Endothelial cell of hepatic sinusoid (primary cell): ENCODE measurements at regions not wholly inside any gene's neighbourhood (a gene's known extent, or its start where the extent isn't known, plus 50 kb on each side); places are given as distances from the start of the nearest gene placed in this dataset.

Experiments used
- in situ Hi-C: cut with HindIII; loops from 2 replicates; pipeline ENCODE4 v1.10.0; 2017; ENCODE audit warnings: low sequenced_read_pairs

DNA sequence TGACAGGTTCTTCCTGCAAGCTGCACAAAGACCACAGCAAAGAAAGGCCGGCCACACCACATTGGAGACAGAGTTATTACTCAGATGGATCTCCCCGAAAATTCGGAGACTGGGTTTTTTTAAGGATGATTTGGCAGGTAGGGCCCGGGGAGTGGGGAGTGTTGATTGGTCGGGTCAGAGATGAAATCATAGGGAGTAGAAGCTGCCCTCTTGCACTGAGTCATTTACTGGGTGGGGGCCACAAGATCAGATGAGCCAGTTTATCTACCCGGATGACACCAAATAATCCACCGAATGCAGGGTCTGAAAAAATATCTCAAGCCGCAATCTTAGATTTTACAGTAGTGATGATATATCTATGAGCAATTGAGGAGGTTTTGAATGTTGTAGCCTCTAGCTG, 401.8 kb upstream of the FAT3 start:
- in situ Hi-C loops: no loop called here

DNA sequence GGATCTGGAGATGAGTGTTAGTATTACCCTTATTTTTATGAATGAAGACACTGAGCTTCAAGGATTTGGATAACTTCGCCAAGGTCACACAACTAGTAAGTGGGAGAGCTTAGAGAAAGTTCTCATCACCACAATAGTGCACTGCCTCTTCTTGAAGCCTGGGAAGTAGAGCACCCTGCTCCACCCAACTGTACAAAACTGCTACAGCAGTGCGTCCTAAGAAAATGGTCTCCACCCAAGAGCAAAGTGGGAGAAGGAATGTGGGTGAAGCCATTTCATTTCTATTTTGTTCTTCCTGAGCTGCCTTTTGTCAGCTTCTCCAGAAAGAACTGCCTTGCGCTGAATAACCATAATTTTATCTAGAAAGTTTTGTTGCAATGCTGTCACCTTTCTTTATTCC, 403.9 kb upstream of the FAT3 start:
- in situ Hi-C loops: no loop called here

DNA sequence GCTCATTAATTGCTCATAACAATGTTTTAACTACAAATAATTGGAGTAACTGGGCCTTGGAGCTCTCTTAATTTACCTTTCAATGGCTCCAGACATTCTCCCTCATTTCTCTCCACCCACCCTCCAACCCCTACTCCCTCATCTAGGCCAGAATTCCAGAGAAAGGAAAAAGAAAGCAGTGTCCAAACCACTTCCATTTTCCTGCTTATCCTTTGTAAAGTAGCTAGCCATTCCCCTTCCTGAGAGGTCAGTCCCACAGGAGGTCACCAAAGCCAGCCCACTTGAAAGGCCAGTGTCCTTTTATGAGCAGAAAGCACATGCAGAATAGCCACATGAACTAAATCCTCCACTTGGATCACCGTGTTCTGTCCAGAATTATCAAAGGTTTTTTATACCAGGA, 404.8 kb upstream of the FAT3 start:
- in situ Hi-C loops: no loop called here

DNA sequence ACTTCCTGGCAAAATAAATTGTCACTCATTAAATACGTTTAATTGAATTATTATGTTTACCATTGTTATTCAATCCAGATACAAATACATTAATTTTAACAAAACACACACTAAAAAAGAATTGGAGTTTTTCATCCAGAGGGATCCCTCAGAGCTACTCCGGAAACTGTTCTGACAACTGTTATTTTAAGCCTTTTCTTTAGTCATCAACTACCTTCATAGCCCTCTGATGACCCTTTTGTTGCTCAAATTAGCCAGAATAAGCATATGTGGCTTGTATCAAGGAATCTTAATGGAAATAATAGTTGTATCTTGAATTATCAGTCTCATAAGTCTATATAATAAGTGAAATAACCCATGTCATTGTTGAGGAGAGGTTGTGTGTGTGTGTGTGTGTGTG, 405.4 kb upstream of the FAT3 start:
- in situ Hi-C loops: no loop called here

DNA sequence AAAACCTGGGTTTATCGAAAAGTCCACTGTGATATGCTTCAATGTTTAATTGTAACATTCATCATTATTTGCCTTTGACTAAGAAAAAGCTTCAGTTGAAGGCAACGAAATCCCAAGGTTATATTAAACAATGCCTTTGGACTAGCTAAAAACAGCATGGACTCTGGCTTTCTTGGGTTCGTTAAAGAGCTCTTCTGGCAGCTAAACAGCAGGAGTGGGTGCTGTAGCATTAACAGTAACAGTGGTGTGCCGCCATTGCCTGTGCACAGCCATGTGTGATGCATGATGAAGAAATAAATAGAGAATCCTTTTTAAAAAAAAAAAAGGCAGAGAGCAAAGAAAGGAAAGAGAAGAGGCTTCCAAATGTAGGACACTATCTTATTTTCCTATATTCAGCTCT, 406.6 kb upstream of the FAT3 start:
- in situ Hi-C loops: no loop called here

DNA sequence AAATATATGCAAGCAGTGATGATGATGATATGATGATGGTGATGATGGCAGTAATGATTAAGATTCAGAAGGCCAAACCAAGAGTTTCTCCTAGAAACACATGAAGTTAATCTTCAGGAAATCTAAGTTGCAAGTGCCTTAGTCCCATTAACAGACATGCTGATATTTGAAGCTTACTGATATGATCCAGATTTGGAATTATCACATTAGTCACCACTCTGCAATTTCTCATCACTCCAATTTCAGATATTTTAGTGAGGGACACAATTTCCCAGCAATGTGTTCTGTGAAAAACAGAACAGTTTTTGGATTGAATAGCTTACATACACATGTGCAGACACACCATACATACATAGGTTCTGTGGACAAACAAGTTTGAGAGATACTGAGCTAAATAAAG, 411.4 kb upstream of the FAT3 start:
- in situ Hi-C loops: no loop called here

DNA sequence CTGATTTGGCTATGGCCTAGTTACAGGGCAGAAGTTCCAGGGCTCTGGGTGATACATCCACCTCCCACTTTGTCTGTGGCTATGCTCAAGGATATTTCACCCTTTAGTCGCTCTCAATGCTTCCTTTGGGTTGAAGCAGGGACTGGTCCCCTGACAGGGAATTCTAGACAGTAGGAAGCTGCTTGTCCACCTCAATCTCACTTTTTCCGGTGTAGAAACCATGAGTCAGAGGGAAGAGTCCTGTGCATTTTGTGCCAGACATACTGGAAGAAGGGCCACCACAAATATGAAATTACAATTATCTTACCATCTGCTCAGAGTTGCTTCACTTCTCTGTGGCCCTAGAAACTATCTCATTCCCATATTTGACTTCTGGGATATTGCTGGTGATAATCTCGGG, 413.7 kb upstream of the FAT3 start:
- in situ Hi-C loops: no loop called here

DNA sequence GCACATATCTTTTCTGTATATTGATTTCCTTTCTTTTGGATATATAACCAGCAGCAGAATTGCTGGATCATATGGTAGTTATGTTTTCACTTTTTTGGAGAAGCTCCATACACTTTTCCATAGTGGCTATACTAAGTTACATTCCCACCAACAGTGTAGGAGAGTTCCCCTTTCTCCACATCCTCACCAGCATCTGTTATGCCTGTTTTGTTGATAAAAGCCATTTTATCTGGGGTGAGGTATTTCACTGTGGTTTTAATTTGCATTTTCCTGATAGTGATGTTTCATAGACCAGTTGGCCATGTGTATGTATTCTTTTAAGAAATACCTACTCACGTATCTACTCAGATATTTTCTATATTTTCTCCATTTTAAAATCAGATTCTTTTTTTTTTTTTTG, 419.3 kb upstream of the FAT3 start:
- in situ Hi-C loops: no loop called here

DNA sequence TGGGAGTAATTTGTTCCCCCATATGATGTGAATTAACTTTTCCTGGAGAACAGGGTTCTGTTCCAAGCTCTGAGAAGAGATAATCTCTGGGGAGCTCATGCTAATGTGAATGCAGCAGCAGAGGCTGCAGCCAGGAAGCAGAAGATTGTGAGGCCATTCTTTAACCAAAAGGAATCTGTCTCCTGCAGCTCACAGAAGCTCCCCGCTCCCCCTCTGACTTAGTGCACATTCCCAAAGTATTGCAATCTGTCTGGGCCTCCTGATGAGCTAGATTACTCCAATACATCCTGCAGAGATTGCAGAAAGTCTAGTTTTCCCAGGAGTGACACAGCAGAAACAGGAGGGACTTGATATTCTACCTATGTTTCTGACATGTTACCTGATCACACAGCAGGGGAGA, 420.6 kb upstream of the FAT3 start:
- in situ Hi-C loops: no loop called here

DNA sequence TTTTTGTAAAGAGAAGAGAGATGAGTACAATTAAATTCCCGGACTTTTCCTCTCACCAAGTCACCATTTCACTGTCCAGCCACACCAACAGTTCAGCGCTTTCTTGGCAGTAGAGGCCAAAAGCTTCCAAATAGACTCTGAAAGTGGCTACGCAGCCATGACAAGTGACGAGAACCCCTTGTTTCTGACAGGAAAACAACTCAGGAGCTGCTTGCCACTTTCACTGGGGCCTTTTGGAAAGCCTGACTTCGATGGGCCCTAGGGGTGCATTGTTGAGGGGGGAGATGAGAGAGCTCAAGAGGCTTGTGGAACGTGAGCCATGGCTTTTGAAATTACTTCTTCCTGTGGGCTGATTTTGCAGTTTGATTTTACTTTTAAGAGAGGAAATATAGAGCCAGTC, 422.1 kb upstream of the FAT3 start:
- in situ Hi-C loops: no loop called here

DNA sequence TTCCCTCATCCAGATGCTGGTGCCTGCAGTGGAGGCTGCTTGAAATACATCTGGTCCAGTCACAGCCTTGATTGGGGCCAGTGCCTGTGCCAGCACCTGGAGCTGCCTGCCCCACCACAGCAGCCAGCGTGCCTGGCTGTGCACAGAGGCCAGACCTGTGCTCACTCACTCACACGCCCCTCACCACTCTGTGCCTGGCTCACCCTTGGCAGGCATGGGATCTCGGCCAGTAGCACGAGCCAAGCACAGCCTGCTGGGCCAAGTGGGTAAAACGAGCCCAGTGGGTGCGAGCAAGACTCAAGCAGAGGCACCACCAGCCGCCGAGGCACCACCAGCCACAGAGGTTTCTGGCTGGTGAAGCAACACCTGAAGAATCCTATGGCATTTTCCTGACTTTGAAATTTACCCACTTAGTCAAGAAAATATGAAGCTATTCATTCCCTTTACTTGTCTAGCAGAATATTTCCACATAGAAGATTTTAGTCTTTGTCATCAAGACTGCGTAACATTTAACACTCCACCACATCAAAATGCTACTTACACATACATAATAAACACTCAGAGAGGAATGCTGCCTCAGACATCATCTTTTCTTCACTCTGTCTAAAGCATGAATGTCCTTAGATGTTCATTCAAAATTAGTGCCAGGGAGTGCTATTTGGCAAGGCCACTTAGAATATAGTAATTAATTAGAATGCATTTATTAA, 424.3 kb upstream of the FAT3 start:
- in situ Hi-C loops: no loop called here

DNA sequence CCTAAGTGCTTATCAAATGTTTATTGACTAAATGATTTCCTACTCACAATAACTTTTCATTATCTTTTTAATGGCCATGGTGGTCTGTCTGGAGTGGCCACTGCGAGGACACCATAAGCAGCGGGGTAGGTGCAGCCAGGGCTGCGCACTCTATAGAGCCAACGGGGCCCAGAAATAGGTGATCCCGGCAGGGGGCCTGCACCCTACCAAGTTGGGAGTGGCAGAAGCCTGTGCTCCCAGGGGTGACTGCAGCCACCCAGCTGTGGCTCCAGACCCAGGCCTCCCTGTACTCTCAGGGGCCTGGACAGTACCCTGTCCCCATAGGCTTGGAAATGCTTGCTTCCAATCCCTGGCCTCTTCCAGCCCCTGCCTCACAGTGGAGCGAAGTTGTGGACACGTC, 426.4 kb upstream of the FAT3 start:
- in situ Hi-C loops: no loop called here

DNA sequence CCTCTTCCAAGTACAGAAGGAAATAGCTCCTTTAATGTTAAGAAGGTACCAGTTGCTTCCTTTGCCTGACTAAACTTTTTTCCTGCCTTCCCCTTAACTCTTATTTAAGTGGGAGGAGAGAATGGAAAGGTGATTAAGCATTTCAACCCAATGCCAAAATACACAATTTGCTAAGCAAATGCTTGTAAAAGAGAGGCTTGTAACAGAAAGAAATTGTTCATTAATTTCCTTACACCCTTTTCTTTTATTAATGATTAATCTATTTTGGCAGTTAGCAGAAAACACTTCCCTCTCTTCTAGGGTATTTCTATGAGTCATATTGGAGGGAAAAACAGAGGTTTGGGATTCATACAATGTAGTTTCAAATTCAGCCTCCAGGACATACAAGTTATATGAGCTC, 427.6 kb upstream of the FAT3 start:
- in situ Hi-C loops: no loop called here

DNA sequence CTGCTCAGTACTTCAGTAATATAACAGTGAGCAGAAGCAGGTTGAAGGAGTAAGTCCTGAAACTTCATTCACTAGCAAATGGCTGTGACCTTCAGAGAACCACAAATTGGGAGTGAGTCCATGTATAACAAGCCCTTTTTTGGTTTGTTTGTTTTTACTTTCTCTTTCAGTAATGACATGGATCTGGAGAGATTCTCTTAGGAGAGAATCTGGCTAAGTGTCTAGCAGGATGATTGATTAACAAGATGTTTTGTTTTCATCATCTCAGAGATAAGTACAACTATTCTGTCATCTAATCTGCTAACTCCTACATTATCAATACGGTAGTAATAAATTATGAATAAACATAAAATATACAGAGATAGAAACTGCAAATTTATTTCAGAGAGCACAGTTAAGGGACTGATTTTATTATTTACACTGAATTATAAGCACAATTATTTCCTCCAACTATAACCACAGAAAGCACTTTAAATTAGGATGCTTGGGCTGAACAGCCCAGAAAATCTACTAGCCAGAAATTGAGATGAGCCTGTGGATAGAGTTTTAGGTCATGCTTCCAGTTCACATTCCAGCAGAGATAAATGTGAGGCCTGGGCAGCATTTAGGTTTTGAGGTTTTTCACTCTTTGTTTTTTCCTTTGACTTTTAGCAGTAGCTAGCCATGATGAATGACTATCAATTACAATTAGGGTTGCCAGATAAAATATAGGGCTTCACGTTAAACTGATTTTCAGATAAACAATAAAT, 429.3 kb upstream of the FAT3 start:
- in situ Hi-C loops: no loop called here

DNA sequence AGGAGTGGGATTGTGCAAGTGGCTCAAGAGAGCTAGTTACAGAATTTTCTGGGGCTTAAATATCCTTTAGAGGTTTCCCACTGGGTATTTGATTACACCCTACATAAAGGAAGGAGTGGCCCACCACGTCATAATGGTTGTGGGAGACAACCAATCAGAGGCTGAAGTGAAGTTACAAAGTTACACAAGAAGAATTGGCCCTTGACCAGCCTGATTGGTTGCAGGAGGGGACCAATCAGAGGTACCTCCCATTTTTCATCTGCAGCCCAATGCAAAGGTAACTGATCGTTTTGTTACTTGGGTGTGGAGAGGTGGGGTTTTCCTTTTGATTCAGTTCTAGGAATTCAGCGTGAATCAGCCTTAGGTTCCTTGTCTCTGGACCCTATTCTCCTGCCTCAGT, 430.5 kb upstream of the FAT3 start:
- in situ Hi-C loops: no loop called here

DNA sequence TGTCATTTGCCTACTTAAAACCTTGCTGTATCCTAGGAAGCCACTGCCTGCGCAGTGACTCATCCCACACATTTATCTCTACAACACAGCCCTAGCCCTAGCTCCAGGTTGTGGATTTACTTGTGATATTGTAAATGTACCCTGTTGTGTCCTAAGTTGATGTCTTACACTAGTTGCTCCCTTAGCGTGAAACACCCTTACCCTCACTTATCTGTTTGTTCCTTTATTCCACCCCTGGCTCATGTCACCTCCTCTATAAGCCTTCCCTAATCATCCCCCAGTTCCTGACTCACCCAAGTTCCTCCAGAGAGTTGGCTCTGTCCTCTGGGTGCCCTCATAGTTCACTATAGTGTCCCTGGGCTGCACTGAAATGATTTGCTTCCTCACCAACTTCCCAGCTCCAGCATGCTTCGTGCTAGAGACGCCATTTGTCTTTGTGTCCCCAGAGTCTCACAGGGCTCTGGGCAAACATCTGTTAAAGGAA, 431.8 kb upstream of the FAT3 start:
- in situ Hi-C loops: no loop called here

DNA sequence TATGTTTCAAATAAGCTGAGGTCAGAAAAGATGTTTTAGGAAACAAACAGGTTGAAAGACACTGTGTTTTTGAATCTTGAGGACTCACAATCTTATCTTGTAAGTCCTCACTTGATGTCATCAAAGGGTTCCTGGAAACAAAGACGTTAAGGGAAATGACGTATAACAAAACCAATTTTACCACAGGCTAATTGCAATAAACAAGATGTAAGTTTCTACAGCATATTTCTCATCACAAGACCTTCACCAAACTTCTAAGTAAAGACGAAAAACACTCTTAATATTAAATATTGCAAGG, 433.5 kb upstream of the FAT3 start:
- in situ Hi-C loops: no loop called here

DNA sequence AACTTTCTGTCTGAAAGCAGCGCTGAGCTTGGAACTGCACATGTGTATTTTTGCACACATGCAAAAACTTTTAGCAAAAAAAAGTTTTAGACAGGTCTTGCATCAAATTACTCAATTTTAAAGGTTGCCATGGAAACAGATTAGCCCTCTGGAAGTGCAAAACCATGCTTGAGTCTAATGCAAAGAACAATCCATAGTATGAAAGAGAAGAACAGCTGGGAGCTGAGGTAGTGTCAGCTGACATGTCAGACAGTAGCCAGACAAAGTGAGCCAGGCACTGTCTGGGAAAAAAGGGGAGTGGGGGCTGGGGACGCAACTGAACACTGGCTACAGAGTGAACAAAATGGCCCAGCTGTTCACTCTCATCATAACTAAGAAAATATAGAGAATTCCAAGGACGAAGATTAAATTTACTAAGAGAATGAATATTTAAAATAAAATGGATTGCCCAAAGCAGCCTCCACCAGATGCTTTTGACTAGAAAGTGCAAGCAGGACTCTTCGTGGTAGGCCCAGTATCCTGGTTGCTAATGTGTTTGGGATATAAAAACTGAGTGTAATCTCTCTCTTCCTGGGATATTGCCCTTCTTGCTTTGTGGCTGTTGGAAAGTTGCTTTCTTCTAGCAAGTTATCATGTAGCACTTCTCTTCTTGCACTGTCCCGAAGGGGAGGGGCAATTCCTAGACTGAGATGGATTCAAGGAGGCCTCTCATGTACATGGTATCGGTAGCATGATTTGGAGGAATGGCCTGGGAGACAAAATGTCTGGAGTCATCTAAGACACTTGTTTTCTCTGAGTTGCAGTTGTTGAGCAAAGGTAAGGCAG, 434.1 kb upstream of the FAT3 start:
- in situ Hi-C loops: no loop called here

DNA sequence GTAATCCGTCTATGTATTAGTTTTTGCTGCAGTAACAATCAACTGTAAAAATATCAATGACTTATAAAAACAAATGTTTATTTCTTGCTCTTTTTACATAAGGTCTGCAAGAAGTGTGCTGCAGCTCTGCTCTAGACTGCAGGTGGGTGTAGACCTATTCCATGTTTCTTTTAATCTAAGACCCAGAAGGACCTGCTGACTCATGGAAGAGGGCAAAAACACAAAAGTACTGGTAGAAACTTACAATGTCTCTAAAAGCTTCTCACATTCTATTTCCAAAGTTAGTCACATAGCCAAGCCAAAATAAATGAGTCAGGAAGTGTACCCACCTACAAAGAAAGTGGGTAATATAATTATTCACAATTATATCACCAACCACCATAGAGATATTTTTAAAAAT, 435.9 kb upstream of the FAT3 start:
- in situ Hi-C loops: no loop called here

DNA sequence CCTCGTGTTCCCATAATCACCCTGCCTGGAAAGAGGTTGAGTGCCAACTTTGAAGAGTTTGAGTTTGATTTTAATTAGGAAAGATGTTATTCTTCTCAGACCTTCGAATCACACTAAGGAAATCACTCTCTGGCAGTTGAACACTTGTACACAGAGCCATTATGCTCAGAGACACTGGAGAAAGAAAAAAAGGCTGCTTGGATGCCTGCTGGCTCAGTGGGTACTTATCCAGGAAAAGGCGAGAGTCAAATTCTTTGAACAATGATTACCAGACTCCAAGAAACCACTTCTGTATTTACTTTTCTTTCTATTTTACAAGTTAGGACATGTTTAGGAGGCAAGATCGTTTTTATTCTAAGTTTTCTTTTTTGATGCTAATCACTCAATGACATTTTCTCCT, 438.5 kb upstream of the FAT3 start:
- in situ Hi-C loops: no loop called here

DNA sequence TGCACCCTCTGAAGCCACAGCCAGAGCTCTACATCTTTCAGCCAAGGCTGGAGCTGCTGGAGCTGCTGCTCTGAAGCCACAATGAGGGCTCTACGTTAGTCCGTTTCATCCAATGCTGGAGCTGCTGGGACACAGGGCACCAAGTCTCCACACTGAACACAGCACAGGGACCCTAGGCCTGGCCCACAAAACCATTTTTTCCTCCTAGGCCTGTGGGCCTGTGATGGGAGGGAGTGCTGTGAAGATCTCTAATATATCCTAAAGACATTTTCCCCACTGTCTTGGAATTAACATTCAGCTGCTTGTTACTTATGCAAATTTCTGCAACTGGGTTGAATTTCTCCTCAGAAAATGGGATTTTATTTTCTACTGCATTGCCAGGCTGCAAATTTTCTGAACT, 441.4 kb upstream of the FAT3 start:
- in situ Hi-C loops: no loop called here

DNA sequence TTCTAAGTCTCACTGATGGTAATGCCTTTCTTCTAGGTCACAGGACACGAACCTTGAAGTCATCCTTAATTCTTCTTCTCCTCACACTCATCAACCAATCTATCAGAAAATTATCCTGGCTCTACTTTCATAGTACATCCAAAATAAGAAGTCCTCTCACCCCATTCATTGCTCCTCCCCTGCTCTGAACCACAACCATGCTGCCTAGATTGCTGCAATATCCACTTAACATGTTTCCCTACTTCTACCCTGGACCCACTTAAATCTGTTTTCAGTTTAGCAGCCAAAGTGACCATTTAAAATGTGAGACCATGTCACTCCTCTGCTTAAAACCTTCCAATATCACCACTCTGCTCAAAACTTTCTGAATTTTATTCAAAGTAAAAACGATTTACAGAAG, 445.9 kb upstream of the FAT3 start:
- in situ Hi-C loops: no loop called here
